H1 (cell line): ENCODE measurements at regions not wholly inside any gene's neighbourhood (a gene's known extent, or its start where the extent isn't known, plus 50 kb on each side); places are given as distances from the start of the nearest gene placed in this dataset.

Experiments used
- BACH1 ChIP-seq: IDR thresholded peaks from 2 replicates; pipeline ENCODE4 v1.6.1; 2012; ENCODE audit warnings: low read length, improper control_type of control experiment
- BRCA1 ChIP-seq: IDR thresholded peaks from 2 replicates; pipeline ENCODE4 v1.6.1; 2012; ENCODE audit warnings: low read depth, low read length, improper control_type of control experiment
- CHD2 ChIP-seq: IDR thresholded peaks from 2 replicates; pipeline ENCODE4 v1.6.1; 2012; ENCODE audit warnings: low read length, improper control_type of control experiment
- CHD7 ChIP-seq: fragments of 300-600 bp; sonication (generic); IDR thresholded peaks from 2 replicates; pipeline ENCODE4 v1.7.1; 2012; ENCODE audit warnings: low read length, moderate library complexity, mild to moderate bottlenecking, inconsistent platforms; ENCODE audit not compliant: insufficient replicate concordance
- KDM1A ChIP-seq: fragments of 200-600, 300-600 bp; sonication (generic); IDR thresholded peaks from 2 replicates; pipeline ENCODE4 v1.7.1; 2016; ENCODE audit warnings: mild to moderate bottlenecking, low read length, borderline replicate concordance
- MAFK ChIP-seq: IDR thresholded peaks from 2 replicates; pipeline ENCODE4 v1.6.1; 2012; ENCODE audit warnings: low read depth, mild to moderate bottlenecking, improper control_type of control experiment, low read length
- NANOG ChIP-seq: IDR thresholded peaks from 2 replicates; pipeline ENCODE4 v1.6.1; 2011; ENCODE audit warnings: low read length, low read depth, mild to moderate bottlenecking, inconsistent platforms; ENCODE audit not compliant: insufficient read depth, poor library complexity, severe bottlenecking
- POLR2AphosphoS5 ChIP-seq: IDR thresholded peaks from 2 replicates; pipeline ENCODE4 v1.6.1; 2011; ENCODE audit warnings: low read depth, low read length
- SIN3A ChIP-seq, 2 experiments: IDR thresholded peaks in 1 of 2; conservative IDR thresholded peaks in 1 of 2; 2 replicates each; pipeline ENCODE4 v1.6.1; 2011 to 2012; ENCODE audit warnings: low read length in 2 of 2, improper control_type of control experiment in 1 of 2, low read depth in 1 of 2, mild to moderate bottlenecking in 1 of 2
- SIRT6 ChIP-seq: IDR thresholded peaks from one replicate; pipeline ENCODE4 v1.7.1; 2012; ENCODE audit warnings: low read length, inconsistent platforms
- SP2 ChIP-seq: IDR thresholded peaks from 2 replicates; pipeline ENCODE4 v1.6.1; 2012; ENCODE audit warnings: mild to moderate bottlenecking, low read length, inconsistent platforms
- TCF12 ChIP-seq: IDR thresholded peaks from 2 replicates; pipeline ENCODE4 v1.6.1; 2011; ENCODE audit warnings: low read depth, mild to moderate bottlenecking, low read length
- ZNF274 ChIP-seq: IDR thresholded peaks from 2 replicates; pipeline ENCODE4 v1.7.0; 2012; ENCODE audit warnings: low read length, borderline replicate concordance; ENCODE audit errors: extremely low read depth

GRCh38 chr2:40639320-40639719 is 187.4 kb upstream of the SLC8A1 start (continued):
- no peak for TF ChIP-seq CHD7
- no peak for TF ChIP-seq BRCA1
- no peak for TF ChIP-seq SIN3A (conservative IDR thresholded peaks at IDR 0.05 in 1 of 2, IDR thresholded peaks at IDR 0.05 in 1 of 2; ENCODE audit: low read depth in 1 of 2, low read length in 2 of 2)
- no peak for TF ChIP-seq NANOG
- no peak for TF ChIP-seq KDM1A
- no peak for TF ChIP-seq POLR2AphosphoS5
- no peak for TF ChIP-seq ZNF274
- TF ChIP-seq CHD2, result no peak
- TF ChIP-seq BACH1, result no peak
- no peak for TF ChIP-seq SIRT6
- no peak for TF ChIP-seq MAFK
- TF ChIP-seq TCF12, result no peak
- TF ChIP-seq SP2, result no peak
- TF ChIP-seq, all 59 proteins: peak for 0
